SK-N-SH treated with all-trans-retinoic acid at 6 μM for 48 hours (cell line): ENCODE measurements at regions not wholly inside any gene's neighbourhood (a gene's known extent, or its start where the extent isn't known, plus 50 kb on each side); places are given as distances from the start of the nearest gene placed in this dataset.
"Not testable (repeated sequence)": the region's sequence is repeated elsewhere in the genome, so short reads cannot be mapped to it uniquely, and the experiment has no call there.

Experiments
- ARNTL ChIP-seq: fragments of 450-650 bp; formaldehyde crosslinking; IDR thresholded peaks from 2 replicates; pipeline ENCODE4 v1.5.0; 2020; ENCODE audit warnings: low read depth, mild to moderate bottlenecking, moderate library complexity, borderline replicate concordance
- CSDC2 ChIP-seq: fragments of 250-450 bp; sonication (Bioruptor Pico); IDR thresholded peaks from 2 replicates; pipeline ENCODE4 v1.5.0; 2020; ENCODE audit warnings: mild to moderate bottlenecking, moderate library complexity
- OSR1 ChIP-seq: fragments of 250-450 bp; sonication (Bioruptor Pico); IDR thresholded peaks from 2 replicates; pipeline ENCODE4 v1.8.0; 2022; ENCODE audit warnings: moderate library complexity, mild to moderate bottlenecking, inconsistent platforms
- RARB ChIP-seq: fragments of 250-450 bp; sonication (Bioruptor Pico); IDR thresholded peaks from 2 replicates; pipeline ENCODE4 v1.8.0; 2021; ENCODE audit warnings: mild to moderate bottlenecking, moderate library complexity
- ZFP3 ChIP-seq: fragments of 250-450 bp; sonication (Bioruptor Pico); IDR thresholded peaks from 2 replicates; pipeline ENCODE4 v1.5.0; 2020; ENCODE audit warnings: mild to moderate bottlenecking, moderate library complexity
- ZNF70 ChIP-seq: fragments of 450-650 bp; formaldehyde crosslinking; IDR thresholded peaks from 2 replicates; pipeline ENCODE4 v1.5.0; 2020; ENCODE audit warnings: mild to moderate bottlenecking, moderate library complexity
- ZNF8 ChIP-seq: fragments of 450-650 bp; formaldehyde crosslinking; IDR thresholded peaks from 2 replicates; pipeline ENCODE4 v1.5.0; 2020; ENCODE audit warnings: mild to moderate bottlenecking, moderate library complexity
- TF ChIP-seq, protein P1 (sequence below): fragments of 250-450 bp; sonication (Bioruptor Pico); IDR thresholded peaks from 2 replicates; pipeline ENCODE4 v1.5.1; 2020; ENCODE audit warnings: low read depth, mild to moderate bottlenecking, moderate library complexity
- TF ChIP-seq, protein P2 (sequence below): fragments of 250-450 bp; sonication (Bioruptor Pico); IDR thresholded peaks from 2 replicates; pipeline ENCODE4 v1.5.0; 2020; ENCODE audit warnings: mild to moderate bottlenecking, moderate library complexity
- TF ChIP-seq, protein P3 (sequence below): fragments of 250-450 bp; sonication (Bioruptor Pico); IDR thresholded peaks from 2 replicates; pipeline ENCODE4 v1.5.1; 2021; ENCODE audit warnings: mild to moderate bottlenecking, moderate library complexity
- TF ChIP-seq, protein P4 (sequence below): fragments of 250-450 bp; sonication (Bioruptor Pico); IDR thresholded peaks from 2 replicates; pipeline ENCODE4 v1.8.0; 2021; ENCODE audit warnings: low read depth, mild to moderate bottlenecking, moderate library complexity, borderline replicate concordance
- TF ChIP-seq, protein P5 (sequence below): fragments of 250-450 bp; sonication (Bioruptor Pico); IDR thresholded peaks from 2 replicates; pipeline ENCODE4 v1.8.0; 2020; ENCODE audit warnings: mild to moderate bottlenecking, moderate library complexity, borderline replicate concordance

DNA sequence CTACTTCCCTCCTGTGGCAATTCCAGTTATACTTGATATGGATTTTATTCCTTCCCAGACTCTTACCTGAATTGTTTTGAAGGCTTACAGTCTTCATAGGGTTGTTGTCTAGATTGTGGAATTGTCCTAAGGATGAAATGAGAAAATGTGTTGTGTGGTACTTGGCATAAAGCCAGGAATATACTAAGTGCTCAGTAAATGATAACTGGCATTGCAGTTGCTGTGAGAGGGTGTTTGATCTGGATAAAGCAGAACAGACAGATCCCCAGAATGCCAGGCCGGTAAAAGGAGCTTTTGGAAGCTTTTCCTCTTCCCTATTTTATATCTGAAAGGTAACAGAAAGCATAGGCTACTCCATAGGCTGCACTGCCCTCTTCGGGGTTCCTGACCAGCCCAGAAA, 78.4 kb upstream of the IKBKE start:
- TF ChIP-seq, protein P1, sequence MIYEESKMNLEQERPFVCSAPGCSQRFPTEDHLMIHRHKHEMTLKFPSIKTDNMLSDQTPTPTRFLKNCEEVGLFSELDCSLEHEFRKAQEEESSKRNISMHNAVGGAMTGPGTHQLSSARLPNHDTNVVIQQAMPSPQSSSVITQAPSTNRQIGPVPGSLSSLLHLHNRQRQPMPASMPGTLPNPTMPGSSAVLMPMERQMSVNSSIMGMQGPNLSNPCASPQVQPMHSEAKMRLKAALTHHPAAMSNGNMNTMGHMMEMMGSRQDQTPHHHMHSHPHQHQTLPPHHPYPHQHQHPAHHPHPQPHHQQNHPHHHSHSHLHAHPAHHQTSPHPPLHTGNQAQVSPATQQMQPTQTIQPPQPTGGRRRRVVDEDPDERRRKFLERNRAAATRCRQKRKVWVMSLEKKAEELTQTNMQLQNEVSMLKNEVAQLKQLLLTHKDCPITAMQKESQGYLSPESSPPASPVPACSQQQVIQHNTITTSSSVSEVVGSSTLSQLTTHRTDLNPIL, result not testable (repeated sequence)
- TF ChIP-seq, protein P2, sequence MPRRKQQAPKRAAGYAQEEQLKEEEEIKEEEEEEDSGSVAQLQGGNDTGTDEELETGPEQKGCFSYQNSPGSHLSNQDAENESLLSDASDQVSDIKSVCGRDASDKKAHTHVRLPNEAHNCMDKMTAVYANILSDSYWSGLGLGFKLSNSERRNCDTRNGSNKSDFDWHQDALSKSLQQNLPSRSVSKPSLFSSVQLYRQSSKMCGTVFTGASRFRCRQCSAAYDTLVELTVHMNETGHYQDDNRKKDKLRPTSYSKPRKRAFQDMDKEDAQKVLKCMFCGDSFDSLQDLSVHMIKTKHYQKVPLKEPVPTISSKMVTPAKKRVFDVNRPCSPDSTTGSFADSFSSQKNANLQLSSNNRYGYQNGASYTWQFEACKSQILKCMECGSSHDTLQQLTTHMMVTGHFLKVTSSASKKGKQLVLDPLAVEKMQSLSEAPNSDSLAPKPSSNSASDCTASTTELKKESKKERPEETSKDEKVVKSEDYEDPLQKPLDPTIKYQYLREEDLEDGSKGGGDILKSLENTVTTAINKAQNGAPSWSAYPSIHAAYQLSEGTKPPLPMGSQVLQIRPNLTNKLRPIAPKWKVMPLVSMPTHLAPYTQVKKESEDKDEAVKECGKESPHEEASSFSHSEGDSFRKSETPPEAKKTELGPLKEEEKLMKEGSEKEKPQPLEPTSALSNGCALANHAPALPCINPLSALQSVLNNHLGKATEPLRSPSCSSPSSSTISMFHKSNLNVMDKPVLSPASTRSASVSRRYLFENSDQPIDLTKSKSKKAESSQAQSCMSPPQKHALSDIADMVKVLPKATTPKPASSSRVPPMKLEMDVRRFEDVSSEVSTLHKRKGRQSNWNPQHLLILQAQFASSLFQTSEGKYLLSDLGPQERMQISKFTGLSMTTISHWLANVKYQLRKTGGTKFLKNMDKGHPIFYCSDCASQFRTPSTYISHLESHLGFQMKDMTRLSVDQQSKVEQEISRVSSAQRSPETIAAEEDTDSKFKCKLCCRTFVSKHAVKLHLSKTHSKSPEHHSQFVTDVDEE (CRISPR knock-in tag), result not testable (repeated sequence)
- not testable (repeated sequence) for TF ChIP-seq ARNTL (CRISPR knock-in tag); ZNF8 (CRISPR knock-in tag); ZNF70 (CRISPR knock-in tag); ZFP3; RARB (CRISPR knock-in tag); CSDC2; OSR1 (CRISPR knock-in tag)
- TF ChIP-seq, protein P3, sequence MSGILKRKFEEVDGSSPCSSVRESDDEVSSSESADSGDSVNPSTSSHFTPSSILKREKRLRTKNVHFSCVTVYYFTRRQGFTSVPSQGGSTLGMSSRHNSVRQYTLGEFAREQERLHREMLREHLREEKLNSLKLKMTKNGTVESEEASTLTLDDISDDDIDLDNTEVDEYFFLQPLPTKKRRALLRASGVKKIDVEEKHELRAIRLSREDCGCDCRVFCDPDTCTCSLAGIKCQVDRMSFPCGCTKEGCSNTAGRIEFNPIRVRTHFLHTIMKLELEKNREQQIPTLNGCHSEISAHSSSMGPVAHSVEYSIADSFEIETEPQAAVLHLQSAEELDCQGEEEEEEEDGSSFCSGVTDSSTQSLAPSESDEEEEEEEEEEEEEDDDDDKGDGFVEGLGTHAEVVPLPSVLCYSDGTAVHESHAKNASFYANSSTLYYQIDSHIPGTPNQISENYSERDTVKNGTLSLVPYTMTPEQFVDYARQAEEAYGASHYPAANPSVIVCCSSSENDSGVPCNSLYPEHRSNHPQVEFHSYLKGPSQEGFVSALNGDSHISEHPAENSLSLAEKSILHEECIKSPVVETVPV (CRISPR knock-in tag), result not testable (repeated sequence)
- TF ChIP-seq, protein P4, sequence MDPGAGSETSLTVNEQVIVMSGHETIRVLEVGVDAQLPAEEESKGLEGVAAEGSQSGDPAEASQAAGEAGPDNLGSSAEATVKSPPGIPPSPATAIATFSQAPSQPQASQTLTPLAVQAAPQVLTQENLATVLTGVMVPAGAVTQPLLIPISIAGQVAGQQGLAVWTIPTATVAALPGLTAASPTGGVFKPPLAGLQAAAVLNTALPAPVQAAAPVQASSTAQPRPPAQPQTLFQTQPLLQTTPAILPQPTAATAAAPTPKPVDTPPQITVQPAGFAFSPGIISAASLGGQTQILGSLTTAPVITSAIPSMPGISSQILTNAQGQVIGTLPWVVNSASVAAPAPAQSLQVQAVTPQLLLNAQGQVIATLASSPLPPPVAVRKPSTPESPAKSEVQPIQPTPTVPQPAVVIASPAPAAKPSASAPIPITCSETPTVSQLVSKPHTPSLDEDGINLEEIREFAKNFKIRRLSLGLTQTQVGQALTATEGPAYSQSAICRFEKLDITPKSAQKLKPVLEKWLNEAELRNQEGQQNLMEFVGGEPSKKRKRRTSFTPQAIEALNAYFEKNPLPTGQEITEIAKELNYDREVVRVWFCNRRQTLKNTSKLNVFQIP (CRISPR knock-in tag), result not testable (repeated sequence)
- TF ChIP-seq, protein P5, sequence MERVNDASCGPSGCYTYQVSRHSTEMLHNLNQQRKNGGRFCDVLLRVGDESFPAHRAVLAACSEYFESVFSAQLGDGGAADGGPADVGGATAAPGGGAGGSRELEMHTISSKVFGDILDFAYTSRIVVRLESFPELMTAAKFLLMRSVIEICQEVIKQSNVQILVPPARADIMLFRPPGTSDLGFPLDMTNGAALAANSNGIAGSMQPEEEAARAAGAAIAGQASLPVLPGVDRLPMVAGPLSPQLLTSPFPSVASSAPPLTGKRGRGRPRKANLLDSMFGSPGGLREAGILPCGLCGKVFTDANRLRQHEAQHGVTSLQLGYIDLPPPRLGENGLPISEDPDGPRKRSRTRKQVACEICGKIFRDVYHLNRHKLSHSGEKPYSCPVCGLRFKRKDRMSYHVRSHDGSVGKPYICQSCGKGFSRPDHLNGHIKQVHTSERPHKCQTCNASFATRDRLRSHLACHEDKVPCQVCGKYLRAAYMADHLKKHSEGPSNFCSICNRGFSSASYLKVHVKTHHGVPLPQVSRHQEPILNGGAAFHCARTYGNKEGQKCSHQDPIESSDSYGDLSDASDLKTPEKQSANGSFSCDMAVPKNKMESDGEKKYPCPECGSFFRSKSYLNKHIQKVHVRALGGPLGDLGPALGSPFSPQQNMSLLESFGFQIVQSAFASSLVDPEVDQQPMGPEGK (CRISPR knock-in tag), result not testable (repeated sequence)
